ENCODE measurements at regions not wholly inside any gene's neighbourhood (a gene's known extent, or its start where the extent isn't known, plus 50 kb on each side); places are given as distances from the start of the nearest gene placed in this dataset.

- Histone ChIP-seq H3K79me2 (ENCODE audit: insufficient read depth, low read length) (no peaks in the 10 kb centered on the region), H2AFZ (ENCODE audit: low read depth, low read length, poor library complexity, severe bottlenecking) (no peak overlapping the region), H3K9me3 (ENCODE audit: control insufficient read depth in 1 of 2, insufficient read depth in 1 of 2, low read depth in 1 of 2, low read length in 2 of 2) (peaks cover 0 to 3% of the 10 kb centered on the region in 2 experiments; a peak in 1 of 4 replicates), H3K27ac (ENCODE audit: low read depth, low read length) (no peak overlapping the region), H3K36me3 (ENCODE audit: control insufficient read depth in 1 of 2, insufficient read depth in 2 of 2, low read length in 2 of 2) (no peaks in the 10 kb centered on the region), H3K27me3 (ENCODE audit: insufficient read depth, low read length) (no peaks in the 10 kb centered on the region), H4K20me1 (ENCODE audit: insufficient read depth) (no peaks in the 10 kb centered on the region), H3K9ac (ENCODE audit: low read length) (no peak overlapping the region), H3K4me2 (ENCODE audit: low read length) (no peak overlapping the region), H3K4me3 (replicated peaks in 1 of 2; ENCODE audit: low read depth in 1 of 2, low read length in 2 of 2) (no peak overlapping the region), H3K9me2 (ENCODE audit: insufficient read depth) (no peaks in the 10 kb centered on the region), H3K4me1 (ENCODE audit: control insufficient read depth in 1 of 2, insufficient read depth in 2 of 2, low read length in 2 of 2) (no peaks in the 10 kb centered on the region)
- TF ChIP-seq CEBPB (IDR thresholded peaks at IDR 0.05; ENCODE audit: low read depth) (no peak), POLR2AphosphoS5 (IDR thresholded peaks at IDR 0.05; ENCODE audit: low read depth, low read length) (no peak), YY1 (IDR thresholded peaks at IDR 0.05; ENCODE audit: extremely low read depth, insufficient replicate concordance, low read depth, low read length) (no peak), EZH2 (IDR thresholded peaks at IDR 0.05) (no peak), ZNF274 (IDR thresholded peaks at IDR 0.05; ENCODE audit: low read depth, low read length) (no peak), SRF (IDR thresholded peaks at IDR 0.05; ENCODE audit: low read depth) (no peak), JUND (IDR thresholded peaks at IDR 0.05) (no peak), ATF3 (IDR thresholded peaks at IDR 0.05) (no peak), RAD21 (IDR thresholded peaks at IDR 0.05; ENCODE audit: low read depth) (no peak), REST (IDR thresholded peaks at IDR 0.05; ENCODE audit: low read depth) (no peak), SIN3A (IDR thresholded peaks at IDR 0.05; ENCODE audit: low read depth) (no peak), ZBTB33 (IDR thresholded peaks at IDR 0.05; ENCODE audit: extremely low read depth, insufficient replicate concordance, low read length) (no peak), CTCF (IDR thresholded peaks at IDR 0.05 in 2 of 3, conservative IDR thresholded peaks at IDR 0.05 in 1 of 3; ENCODE audit: borderline replicate concordance in 1 of 3, insufficient read depth in 1 of 3, low read depth in 2 of 3, low read length in 2 of 3) (no peak), SP1 (IDR thresholded peaks at IDR 0.05; ENCODE audit: low read depth) (no peak), CBX3 (IDR thresholded peaks at IDR 0.05; ENCODE audit: low read depth) (no peak)
- ChIA-PET POLR2A (no interaction called here), CTCF (no interaction called here), RAD21 (ENCODE audit: low non-redundant PET in 1 of 2, low total read pairs in 2 of 2, uncharacterized antibody in 2 of 2, unreplicated experiment in 2 of 2) (no interaction called here)
- DNase-seq (ENCODE audit: low read depth, low spot score) (no peak), ATAC-seq (no peak)
- no TSS peak for BruUV-seq (replicated peaks)
- intact Hi-C loops (cut with micrococcal nuclease) = no loop called here
Observed at GRCh38 chr22:48577691-48578090, 1250.0 kb downstream of the BRD1 start.
